Pancreas (tissue), 10 donors: ENCODE measurements at regions not wholly inside any gene's neighbourhood (a gene's known extent, or its start where the extent isn't known, plus 50 kb on each side); places are given as distances from the start of the nearest gene placed in this dataset.
"Not testable (repeated sequence)": the region's sequence is repeated elsewhere in the genome, so short reads cannot be mapped to it uniquely, and the experiment has no call there.

Experiments
- ATAC-seq, 4 donors: fragments of 200-7000 bp; cut with Tn5 transposase; one replicate each; pipeline versions ENCODE4 v1.8.0 to v1.9.1; 2020; ENCODE audit warnings: mild to moderate bottlenecking in 4 of 4, moderate library complexity in 4 of 4
- DNase-seq, 6 donors: peaks; one replicate each; pipeline ENCODE4 v3.0.0-alpha.2; 2020
- FAIRE-seq: peaks from 2 replicates; lab custom pipeline; 2012; peaks lifted over from hg19 to GRCh38; lab: Jason Lieb, UNC
- H3K27ac ChIP-seq, 4 donors: fragments of 200-600 bp; sonication (generic); 1 replicate in 3 of 4; 2 replicates in 1 of 4; pipeline versions ENCODE4 v1.5.0 to v1.8.0; 2020
- H3K27me3 ChIP-seq, 4 donors: fragments of 200-600 bp; one replicate each; pipeline ENCODE4 v1.8.0; 2021
- H3K36me3 ChIP-seq, 3 donors: fragments of 200-600 bp; sonication (generic) in 1 of 3; one replicate each; pipeline versions ENCODE4 v1.5.0 to v1.8.0; 2020 to 2021
- H3K4me1 ChIP-seq, 3 donors: fragments of 200-600 bp; one replicate each; pipeline ENCODE4 v1.8.0; 2021
- H3K4me3 ChIP-seq, 4 donors: fragments of 200-600 bp; sonication (generic) in 2 of 4; one replicate each; pipeline versions ENCODE4 v1.5.0 to v1.8.0; 2020 to 2021
- H3K9me3 ChIP-seq, 4 donors: fragments of 200-600 bp; one replicate each; pipeline ENCODE4 v1.8.0; 2021
- WGBS, 2 donors: extraction: QIAGEN DNeasy Blood & Tissue Kit; methylation state at CpG; one replicate each; pipeline ENCODE4 v1.1.7; 2013; 5-methylcytosine and 5-hydroxymethylcytosine counted together
- intact Hi-C, 3 donors: fragments of 100-400 bp; cut with DNase I; formaldehyde crosslinking; loops; one replicate each; pipeline versions ENCODE4 v1.11.1 to v1.14.2; 2022
- TF ChIP-seq, protein P1 (sequence below), 4 donors: fragments of 200-600 bp; sonication (generic) in 3 of 4; IDR thresholded peaks; one replicate each; pipeline versions ENCODE4 v1.5.0 to v1.8.0; 2021; ENCODE audit warnings: antibody characterized with exemption in 4 of 4
- donor health status: healthy with polysubstance abuse.
- donor health status: DM: no; HTN: no; CAD: no; lungs with moderate emphysema.
- donor health status: DM: no; HTN: no; CAD: no.
- donor health status: control.
- donor health status: control.
- donor health status: Bipolar disorder and iron deficiency.
- donor health status: DM: yes; HTN: yes; CAD: no.
- donor health status: DM: no; HTN: no; CAD: no.
- donor health status: DM: no; HTN: no; CAD: no.
- donor health status: DM: yes; HTN: yes; CAD: no.

DNA sequence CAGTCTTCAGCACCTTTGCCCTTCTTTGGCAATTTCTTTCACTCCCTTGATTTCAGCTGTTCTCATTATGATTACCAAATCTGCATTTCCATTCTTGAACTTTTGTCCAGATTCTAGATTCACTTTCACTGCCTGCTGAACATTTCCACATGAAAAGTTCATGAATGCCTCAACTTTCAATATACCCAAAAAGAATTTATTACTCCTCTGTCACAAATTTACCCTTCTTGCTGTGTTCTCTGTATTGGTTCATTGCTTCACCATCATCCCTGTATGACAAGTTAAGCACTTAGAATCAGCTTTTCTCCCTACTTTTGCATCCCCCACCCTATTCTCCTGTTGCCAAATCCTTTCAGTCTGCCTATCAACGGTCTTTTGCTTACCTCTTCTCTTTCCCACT is 112.6 kb upstream of the PKN2 start:
- intact Hi-C loops: no loop called here
- Histone ChIP-seq H3K27ac (no peak overlapping the region), H3K36me3 (no peaks in the 10 kb centered on the region), H3K4me1 (no peaks in the 10 kb centered on the region), H3K9me3 (no peaks in the 10 kb centered on the region), H3K27me3 (no peaks in the 10 kb centered on the region), H3K4me3 (no peak overlapping the region)
- FAIRE-seq (no peak), DNase-seq (no peak), ATAC-seq (no peak)
- TF ChIP-seq, protein P1, sequence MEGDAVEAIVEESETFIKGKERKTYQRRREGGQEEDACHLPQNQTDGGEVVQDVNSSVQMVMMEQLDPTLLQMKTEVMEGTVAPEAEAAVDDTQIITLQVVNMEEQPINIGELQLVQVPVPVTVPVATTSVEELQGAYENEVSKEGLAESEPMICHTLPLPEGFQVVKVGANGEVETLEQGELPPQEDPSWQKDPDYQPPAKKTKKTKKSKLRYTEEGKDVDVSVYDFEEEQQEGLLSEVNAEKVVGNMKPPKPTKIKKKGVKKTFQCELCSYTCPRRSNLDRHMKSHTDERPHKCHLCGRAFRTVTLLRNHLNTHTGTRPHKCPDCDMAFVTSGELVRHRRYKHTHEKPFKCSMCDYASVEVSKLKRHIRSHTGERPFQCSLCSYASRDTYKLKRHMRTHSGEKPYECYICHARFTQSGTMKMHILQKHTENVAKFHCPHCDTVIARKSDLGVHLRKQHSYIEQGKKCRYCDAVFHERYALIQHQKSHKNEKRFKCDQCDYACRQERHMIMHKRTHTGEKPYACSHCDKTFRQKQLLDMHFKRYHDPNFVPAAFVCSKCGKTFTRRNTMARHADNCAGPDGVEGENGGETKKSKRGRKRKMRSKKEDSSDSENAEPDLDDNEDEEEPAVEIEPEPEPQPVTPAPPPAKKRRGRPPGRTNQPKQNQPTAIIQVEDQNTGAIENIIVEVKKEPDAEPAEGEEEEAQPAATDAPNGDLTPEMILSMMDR (IDR thresholded peaks at IDR 0.05): no peak
- 51 to 58% methylated on average over 1 of the region's 1 CpG for WGBS, 2 donors

DNA sequence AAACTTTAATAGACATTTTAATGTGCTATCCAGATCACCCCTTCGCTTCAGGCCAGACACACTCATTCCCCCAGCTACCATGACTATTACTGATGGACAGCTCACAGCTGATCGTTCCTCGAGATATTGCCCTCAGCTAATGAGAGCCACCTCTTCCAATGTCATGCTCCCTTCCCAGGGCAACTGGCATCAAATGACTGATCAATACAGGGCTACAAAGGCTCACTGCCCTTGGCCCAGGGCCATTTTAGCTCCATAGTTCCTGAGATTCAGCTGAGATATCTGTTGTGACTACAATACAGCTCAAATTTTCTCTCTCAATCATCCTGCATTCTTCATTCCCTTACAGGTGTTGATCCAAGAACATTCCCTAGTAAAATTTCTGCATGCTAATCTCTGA is 104.5 kb upstream of the PKN2 start:
- no peak for DNase-seq
- Histone ChIP-seq H3K27ac (no peak overlapping the region), H3K4me1 (no peaks in the 10 kb centered on the region), H3K27me3 (no peaks in the 10 kb centered on the region), H3K36me3 (no peaks in the 10 kb centered on the region), H3K9me3 (no peaks in the 10 kb centered on the region), H3K4me3 (no peak overlapping the region)
- ATAC-seq: no peak
- intact Hi-C loops: no loop called here
- FAIRE-seq: no peak
- WGBS, 2 donors: 67 to 72% methylated on average over 3 of the region's 3 CpGs
- TF ChIP-seq, protein P1 (IDR thresholded peaks at IDR 0.05): no peak

GRCh38 chr1:88581703-88582102 is 102.4 kb upstream of the PKN2 start:
- H3K4me1 ChIP-seq: no peaks in the 10 kb centered on the region
- H3K27ac ChIP-seq: no peak overlapping the region
- FAIRE-seq (no peak), ATAC-seq (no peak), DNase-seq (no peak)
- H3K4me3 ChIP-seq: no peak overlapping the region
- intact Hi-C loops: no loop called here
- H3K9me3 ChIP-seq: no peaks in the 10 kb centered on the region
- H3K36me3 ChIP-seq: no peaks in the 10 kb centered on the region
- 52 to 74% methylated on average over 2 of the region's 2 CpGs for WGBS, 2 donors
- no peaks in the 10 kb centered on the region for H3K27me3 ChIP-seq
- TF ChIP-seq, protein P1 (IDR thresholded peaks at IDR 0.05): no peak

DNA sequence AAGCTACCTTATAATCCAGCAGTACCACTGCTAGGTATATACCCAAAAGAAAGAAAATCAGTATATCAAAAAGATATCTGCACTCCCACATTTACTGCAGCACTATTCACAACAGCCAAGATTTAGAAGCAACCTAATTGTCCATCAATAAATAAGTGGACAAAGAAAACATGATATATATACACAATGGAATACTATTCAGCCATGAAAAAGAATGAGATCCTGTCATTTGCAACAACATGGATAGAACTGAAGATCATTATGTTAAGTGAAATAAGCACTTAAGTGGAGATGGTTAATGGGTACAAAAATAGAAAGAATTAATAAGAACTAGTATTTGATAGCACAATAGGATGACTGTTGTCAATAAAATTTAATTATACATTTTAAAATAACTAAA is 90.7 kb upstream of the PKN2 start:
- FAIRE-seq (no peak), DNase-seq (no peak), ATAC-seq (no peak)
- no peak overlapping the region for H3K27ac ChIP-seq
- TF ChIP-seq, protein P1 (IDR thresholded peaks at IDR 0.05): no peak
- no peaks in the 10 kb centered on the region for H3K27me3 ChIP-seq
- H3K9me3 ChIP-seq: no peaks in the 10 kb centered on the region
- intact Hi-C loops: no loop called here
- H3K4me3 ChIP-seq: no peak overlapping the region
- no peaks in the 10 kb centered on the region for H3K4me1 ChIP-seq
- no peaks in the 10 kb centered on the region for H3K36me3 ChIP-seq

DNA sequence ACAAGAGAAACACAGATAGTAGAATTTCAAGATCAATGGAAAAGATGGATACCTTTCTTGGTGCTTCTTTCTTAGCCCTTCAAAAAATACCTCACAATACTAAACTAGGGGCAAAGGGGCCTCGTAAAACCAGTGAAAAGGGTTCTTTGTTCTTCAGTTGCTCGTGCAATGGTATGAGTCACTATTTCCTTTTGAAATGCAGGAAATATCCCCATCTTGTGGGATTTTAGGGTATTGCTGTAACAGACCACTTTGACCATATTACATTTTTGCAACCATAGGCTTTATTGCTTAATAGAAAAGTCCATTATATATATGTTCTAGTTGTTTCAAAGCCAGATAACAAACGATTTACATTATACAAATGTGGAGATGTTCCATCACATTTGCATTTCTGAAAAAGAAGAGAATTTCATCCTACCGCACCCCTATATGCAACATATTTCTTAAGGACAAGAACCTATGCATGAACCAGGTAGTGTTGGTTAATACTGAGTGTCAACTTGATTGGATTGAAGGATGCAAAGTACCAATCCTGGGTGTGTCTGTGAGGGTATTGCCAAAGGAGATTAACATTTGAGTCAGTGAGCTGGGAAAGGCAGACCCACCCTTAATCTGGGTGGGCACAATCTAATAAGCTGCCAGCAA is 88.6 kb upstream of the PKN2 start:
- H3K9me3 ChIP-seq: no peaks in the 10 kb centered on the region
- DNase-seq (no peak), ATAC-seq (peak in 2 of 4 donors; percentile 40 to 79), FAIRE-seq (no peak)
- intact Hi-C loops: no loop called here
- H3K4me1 ChIP-seq: no peaks in the 10 kb centered on the region
- H3K27me3 ChIP-seq: no peaks in the 10 kb centered on the region
- no peak overlapping the region for H3K27ac ChIP-seq
- 39 to 41% methylated on average over 4 of the region's 4 CpGs for WGBS, 2 donors
- H3K4me3 ChIP-seq: no peak overlapping the region
- no peaks in the 10 kb centered on the region for H3K36me3 ChIP-seq
- TF ChIP-seq, protein P1 (IDR thresholded peaks at IDR 0.05): peak in 2 of 4 donors; percentile 12

GRCh38 chr1:88597973-88598372 is 86.1 kb upstream of the PKN2 start:
- H3K36me3 ChIP-seq, H3K4me1 ChIP-seq, intact Hi-C loops, H3K4me3 ChIP-seq, ATAC-seq, H3K27ac ChIP-seq, H3K27me3 ChIP-seq, H3K9me3 ChIP-seq, FAIRE-seq, DNase-seq: not testable (repeated sequence)
- WGBS, 2 donors: 41 to 60% methylated on average over 1 of the region's 1 CpG
